AG04449 (cell line): ENCODE measurements at regions not wholly inside any gene's neighbourhood (a gene's known extent, or its start where the extent isn't known, plus 50 kb on each side); places are given as distances from the start of the nearest gene placed in this dataset.
"Not testable (repeated sequence)": the region's sequence is repeated elsewhere in the genome, so short reads cannot be mapped to it uniquely, and the experiment has no call there.

Experiments used
- CTCF ChIA-PET: fragments of 350-600 bp; formaldehyde crosslinking; extraction: SDS; loops from one replicate; lab custom pipeline; 2021; ENCODE audit warnings: antibody characterized with exemption; lab: Yijun Ruan, JAX
- POLR2A ChIA-PET: fragments of 400-600, 350-600 bp; formaldehyde crosslinking; extraction: SDS; loops from one replicate; lab custom pipeline; 2020; ENCODE audit warnings: antibody characterized with exemption, inconsistent platforms; lab: Yijun Ruan, JAX
- DNase-seq: peaks from one replicate; pipeline ENCODE4 v3.0.0-alpha.2; 2010; ENCODE audit warnings: low read depth, low spot score
- H3K4me3 ChIP-seq: 2 replicates; pipeline ENCODE4 v1.5.1; 2011; ENCODE audit warnings: low read depth, mild to moderate bottlenecking, control low read depth, low read length
- TF ChIP-seq, protein P1 (sequence below): IDR thresholded peaks from one replicate; pipeline ENCODE4 v1.5.1; 2011; ENCODE audit warnings: mild to moderate bottlenecking, moderate library complexity, low read length, control low read depth, inconsistent platforms; ENCODE audit not compliant: insufficient read depth; ENCODE audit errors: missing control alignments

DNA sequence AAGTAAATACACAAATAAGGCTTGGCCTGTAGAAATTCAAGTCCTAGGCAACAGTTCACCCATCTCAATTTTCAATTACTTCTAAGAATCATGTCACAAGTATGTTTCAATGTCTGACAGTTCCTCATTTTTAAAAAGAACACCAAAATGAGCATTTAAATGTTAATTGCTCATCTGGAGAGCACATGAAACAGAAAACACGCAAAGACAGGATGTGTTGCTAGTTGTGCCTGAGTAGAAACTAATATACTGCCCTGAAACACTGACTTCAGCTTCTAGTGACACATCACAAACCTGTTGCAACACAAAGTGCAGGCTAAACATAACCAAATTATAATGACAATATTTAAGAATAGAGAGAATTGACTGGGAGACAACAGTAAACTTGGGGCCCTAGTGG, 167.3 kb upstream of the THBS1 start:
- no peak for DNase-seq

DNA sequence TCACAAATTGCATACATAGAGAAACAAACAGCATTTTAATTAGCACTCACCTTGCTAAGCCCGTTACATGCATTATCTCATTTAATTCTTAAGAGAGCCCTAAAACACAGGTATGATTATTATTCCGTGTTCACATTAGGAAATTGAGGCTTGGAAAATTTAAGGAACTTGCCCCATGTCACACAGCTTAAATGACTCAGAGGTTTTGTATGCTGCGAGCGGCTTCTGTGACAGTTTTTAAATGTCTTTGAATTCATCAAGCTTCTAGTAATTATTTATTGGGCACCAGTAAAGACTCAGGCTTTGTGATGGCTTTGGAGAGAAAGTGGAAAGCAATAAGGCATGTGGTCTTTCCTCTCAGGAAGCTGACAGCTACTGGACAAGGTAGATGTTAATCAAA, 166.7 kb upstream of the THBS1 start:
- no peak overlapping the region for H3K4me3 ChIP-seq
- ChIA-PET CTCF (no interaction called here), POLR2A (no interaction called here)
- DNase-seq = no peak
- TF ChIP-seq, protein P1, sequence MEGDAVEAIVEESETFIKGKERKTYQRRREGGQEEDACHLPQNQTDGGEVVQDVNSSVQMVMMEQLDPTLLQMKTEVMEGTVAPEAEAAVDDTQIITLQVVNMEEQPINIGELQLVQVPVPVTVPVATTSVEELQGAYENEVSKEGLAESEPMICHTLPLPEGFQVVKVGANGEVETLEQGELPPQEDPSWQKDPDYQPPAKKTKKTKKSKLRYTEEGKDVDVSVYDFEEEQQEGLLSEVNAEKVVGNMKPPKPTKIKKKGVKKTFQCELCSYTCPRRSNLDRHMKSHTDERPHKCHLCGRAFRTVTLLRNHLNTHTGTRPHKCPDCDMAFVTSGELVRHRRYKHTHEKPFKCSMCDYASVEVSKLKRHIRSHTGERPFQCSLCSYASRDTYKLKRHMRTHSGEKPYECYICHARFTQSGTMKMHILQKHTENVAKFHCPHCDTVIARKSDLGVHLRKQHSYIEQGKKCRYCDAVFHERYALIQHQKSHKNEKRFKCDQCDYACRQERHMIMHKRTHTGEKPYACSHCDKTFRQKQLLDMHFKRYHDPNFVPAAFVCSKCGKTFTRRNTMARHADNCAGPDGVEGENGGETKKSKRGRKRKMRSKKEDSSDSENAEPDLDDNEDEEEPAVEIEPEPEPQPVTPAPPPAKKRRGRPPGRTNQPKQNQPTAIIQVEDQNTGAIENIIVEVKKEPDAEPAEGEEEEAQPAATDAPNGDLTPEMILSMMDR = no peak

More for the DNA sequence above, 167.3 kb upstream of the THBS1 start:
- no peak overlapping the region for H3K4me3 ChIP-seq
- POLR2A ChIA-PET = no interaction called here
- CTCF ChIA-PET = no interaction called here
- TF ChIP-seq, protein P1 = no peak

DNA sequence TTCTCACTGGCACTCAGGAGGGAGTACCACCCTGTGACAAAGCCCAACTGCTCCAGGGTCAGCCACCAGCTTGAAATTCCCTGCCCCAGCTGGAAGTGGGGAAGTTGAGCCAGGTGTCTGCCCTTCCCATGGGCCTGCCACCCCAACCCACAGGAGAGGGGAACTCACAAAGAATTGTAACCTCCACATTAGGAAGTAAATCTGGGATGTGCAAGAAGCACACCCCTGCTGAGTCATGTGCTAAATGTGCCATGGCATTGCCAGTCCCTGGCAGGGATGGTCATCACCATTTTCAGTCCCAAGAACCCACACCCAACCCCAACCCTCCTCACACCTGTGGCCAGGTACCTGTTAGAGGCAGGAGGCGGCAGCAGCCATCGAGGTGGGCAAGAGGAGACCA, 165.2 kb upstream of the THBS1 start:
- ChIA-PET CTCF (interaction anchor here (0.9 to 1.0 kb wide), 2 partner anchors 29 to 165 kb away, joined by 3 read pairs; partner anchors contain the start of gene THBS1), POLR2A (no interaction called here)
- no peak overlapping the region for H3K4me3 ChIP-seq
- no peak for DNase-seq
- TF ChIP-seq, protein P1 = no peak

DNA sequence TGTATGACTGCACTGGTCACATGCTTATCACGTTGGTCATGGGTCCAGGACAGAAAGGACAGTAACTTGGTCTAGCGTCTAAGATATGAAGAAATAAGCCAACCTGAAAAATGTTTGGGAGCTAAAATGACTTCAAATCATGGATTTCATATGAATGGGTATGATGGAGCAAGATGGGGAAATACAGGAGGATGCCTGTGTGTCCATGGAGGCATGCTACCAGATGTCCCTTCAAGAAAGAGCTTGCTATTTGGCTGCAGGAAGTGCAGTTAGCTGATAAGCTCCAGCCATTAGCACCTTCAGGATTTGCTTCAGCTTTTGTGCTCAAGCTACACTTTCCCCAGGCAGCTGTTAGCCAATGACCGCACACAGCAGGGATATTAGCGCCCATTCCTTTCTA, 164.6 kb upstream of the THBS1 start:
- no peak for DNase-seq
- H3K4me3 ChIP-seq = no peak overlapping the region
- TF ChIP-seq, protein P1 = no peak
- CTCF ChIA-PET = interaction anchor here (0.6 to 1.0 kb wide), 2 partner anchors 29 to 236 kb away, joined by 3 read pairs; no protein-coding TSS in a partner anchor
- POLR2A ChIA-PET = interaction anchor here (0.6 kb wide), 1 partner anchor 168 kb away, joined by 3 read pairs; no protein-coding TSS in a partner anchor

DNA sequence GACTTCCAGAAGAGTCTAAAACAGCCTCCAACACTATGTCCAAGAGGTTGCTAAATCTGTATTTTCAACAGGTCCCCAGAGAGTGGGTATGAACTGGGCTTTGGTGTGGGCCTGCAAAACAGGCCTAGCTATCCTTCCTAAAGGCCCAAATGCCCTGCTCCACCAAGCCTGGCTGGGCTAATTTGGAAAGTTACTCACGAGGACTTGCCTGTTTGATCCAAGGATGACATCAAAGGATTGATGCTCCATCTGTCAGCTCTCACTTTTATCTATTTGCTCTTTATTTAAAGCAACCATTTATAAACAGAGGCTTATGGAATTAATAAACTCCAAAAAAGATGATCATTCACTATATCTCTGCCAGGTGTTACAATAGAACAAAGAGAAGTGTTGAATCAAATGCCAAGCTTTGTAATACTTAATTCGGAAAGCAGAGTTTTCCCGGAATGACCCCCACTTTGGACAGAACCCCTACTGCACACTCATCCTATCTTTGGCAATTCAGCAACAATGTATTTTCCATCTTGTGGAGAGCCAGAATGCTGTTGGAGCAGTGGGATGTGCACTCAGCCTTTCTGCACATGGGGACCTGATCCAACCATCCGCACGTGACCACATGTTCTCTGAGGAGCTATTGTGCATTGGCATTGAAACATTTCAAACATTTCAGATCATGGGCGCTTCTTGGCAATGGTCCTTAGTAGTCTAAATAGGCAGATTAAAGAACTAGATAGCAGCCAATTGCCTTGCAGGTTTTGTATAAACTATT, 163.3 kb upstream of the THBS1 start:
- ChIA-PET CTCF (no interaction called here), POLR2A (no interaction called here)
- TF ChIP-seq, protein P1 = no peak
- H3K4me3 ChIP-seq = no peak overlapping the region
- DNase-seq = no peak

DNA sequence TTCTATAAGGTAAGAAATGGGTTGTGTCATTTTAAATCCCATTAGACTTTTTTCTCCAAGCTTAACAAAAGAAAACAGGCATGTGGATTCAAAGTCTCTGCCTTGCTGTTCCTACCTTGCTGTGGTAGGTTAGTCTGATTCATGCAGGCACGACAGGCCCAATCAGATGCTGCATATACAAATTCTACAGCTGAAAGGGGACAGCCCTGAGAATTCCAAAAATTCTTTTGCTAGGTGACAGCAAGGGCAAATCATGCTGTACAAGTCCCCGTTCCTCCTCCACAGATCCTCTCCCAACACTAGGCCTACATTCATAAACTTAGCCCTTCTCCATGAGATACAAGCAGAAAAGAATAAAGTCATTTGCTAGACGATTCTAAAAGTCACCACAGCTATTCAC, 161.2 kb upstream of the THBS1 start:
- CTCF ChIA-PET = interaction anchor here (1.0 kb wide), 1 partner anchor 13 kb away, joined by 3 read pairs; no protein-coding TSS in a partner anchor
- no peak for DNase-seq
- POLR2A ChIA-PET = no interaction called here

DNA sequence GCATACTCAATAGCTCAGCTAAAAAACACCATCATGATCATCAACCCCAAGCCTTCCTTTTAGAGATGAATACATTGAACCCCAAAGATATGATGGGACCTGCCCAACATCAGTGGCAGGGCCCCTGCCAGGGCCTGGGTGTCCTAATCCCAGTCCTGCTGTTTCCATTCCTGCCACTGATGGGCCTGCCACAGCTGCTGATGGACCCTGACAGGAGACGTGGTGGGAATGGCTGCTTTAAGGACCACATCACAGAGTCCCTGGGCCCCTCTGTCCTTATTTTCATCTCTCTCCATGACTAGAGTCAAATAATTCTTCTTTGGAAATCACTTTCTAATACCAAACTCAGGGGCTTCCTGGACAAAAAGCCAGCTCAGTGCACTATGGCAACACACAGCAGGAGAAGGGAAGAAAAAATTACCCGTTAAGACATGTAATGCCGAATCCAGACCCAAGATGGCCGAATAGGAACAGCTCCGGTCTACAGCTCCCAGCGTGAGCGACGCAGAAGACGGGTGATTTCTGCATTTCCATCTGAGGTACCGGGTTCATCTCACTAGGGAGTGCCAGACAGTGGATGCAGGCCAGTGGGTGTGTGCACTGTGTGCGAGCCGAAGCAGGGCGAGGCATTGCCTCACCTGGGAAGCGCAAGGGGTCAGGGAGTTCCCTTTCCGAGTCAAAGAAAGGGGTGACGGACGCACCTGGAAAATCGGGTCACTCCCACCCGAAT, 160.6 kb upstream of the THBS1 start:
- POLR2A ChIA-PET, H3K4me3 ChIP-seq, DNase-seq: not testable (repeated sequence)
- CTCF ChIA-PET = interaction anchor here (1.0 kb wide), 1 partner anchor 13 kb away, joined by 3 read pairs; no protein-coding TSS in a partner anchor

More for the DNA sequence above, 161.2 kb upstream of the THBS1 start:
- H3K4me3 ChIP-seq = no peak overlapping the region
- TF ChIP-seq, protein P1 = no peak

DNA sequence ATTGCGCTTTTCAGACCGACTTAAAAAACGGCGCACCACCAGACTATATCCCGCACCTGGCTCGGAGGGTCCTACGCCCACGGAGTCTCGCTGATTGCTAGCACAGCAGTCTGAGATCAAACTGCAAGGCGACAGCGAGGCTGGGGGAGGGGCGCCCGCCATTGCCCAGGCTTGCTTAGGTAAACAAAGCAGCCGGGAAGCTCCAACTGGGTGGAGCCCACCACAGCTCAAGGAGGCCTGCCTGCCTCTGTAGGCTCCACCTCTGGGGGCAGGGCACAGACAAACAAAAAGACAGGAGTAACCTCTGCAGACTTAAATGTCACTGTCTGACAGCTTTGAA, 160.1 kb upstream of the THBS1 start:
- DNase-seq, POLR2A ChIA-PET, H3K4me3 ChIP-seq: not testable (repeated sequence)
- CTCF ChIA-PET = interaction anchor here (1.0 kb wide), 1 partner anchor 12 kb away, joined by 3 read pairs; no protein-coding TSS in a partner anchor
